ENCODE measurements at regions not wholly inside any gene's neighbourhood (a gene's known extent, or its start where the extent isn't known, plus 50 kb on each side); places are given as distances from the start of the nearest gene placed in this dataset.

- H3K4me3 ChIP-seq (ENCODE audit: low read depth in 2 of 2, low read length in 2 of 2): no peak overlapping the region
- in situ Hi-C loops (cut with HindIII; ENCODE audit: low pct_unique_long_range_greater_than_20kb, low sequenced_read_pairs): no loop called here
Observed at GRCh38 chr4:35835893-35836292, 408.4 kb downstream of the ARAP2 start.

GRCh38 chr4:35836596-35836995 lies 407.7 kb downstream of the ARAP2 start:
- TF ChIP-seq SIN3A (IDR thresholded peaks at IDR 0.05; ENCODE audit: borderline replicate concordance, insufficient read depth, low read depth, low read length): no peak
- no peak for TF ChIP-seq CTCF (IDR thresholded peaks at IDR 0.05)
- TF ChIP-seq POLR2AphosphoS5 (IDR thresholded peaks at IDR 0.05; ENCODE audit: low read depth, low read length): no peak
- no peak for TF ChIP-seq TCF7L2 (IDR thresholded peaks at IDR 0.05; ENCODE audit: low read depth, low read length)
- TF ChIP-seq, protein P1, sequence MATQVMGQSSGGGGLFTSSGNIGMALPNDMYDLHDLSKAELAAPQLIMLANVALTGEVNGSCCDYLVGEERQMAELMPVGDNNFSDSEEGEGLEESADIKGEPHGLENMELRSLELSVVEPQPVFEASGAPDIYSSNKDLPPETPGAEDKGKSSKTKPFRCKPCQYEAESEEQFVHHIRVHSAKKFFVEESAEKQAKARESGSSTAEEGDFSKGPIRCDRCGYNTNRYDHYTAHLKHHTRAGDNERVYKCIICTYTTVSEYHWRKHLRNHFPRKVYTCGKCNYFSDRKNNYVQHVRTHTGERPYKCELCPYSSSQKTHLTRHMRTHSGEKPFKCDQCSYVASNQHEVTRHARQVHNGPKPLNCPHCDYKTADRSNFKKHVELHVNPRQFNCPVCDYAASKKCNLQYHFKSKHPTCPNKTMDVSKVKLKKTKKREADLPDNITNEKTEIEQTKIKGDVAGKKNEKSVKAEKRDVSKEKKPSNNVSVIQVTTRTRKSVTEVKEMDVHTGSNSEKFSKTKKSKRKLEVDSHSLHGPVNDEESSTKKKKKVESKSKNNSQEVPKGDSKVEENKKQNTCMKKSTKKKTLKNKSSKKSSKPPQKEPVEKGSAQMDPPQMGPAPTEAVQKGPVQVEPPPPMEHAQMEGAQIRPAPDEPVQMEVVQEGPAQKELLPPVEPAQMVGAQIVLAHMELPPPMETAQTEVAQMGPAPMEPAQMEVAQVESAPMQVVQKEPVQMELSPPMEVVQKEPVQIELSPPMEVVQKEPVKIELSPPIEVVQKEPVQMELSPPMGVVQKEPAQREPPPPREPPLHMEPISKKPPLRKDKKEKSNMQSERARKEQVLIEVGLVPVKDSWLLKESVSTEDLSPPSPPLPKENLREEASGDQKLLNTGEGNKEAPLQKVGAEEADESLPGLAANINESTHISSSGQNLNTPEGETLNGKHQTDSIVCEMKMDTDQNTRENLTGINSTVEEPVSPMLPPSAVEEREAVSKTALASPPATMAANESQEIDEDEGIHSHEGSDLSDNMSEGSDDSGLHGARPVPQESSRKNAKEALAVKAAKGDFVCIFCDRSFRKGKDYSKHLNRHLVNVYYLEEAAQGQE (IDR thresholded peaks at IDR 0.05; ENCODE audit: insufficient read depth in 1 of 2, low read depth in 2 of 2, low read length in 1 of 2): no peak
- in situ Hi-C loops (cut with HindIII; ENCODE audit: low pct_unique_long_range_greater_than_20kb, low sequenced_read_pairs): no loop called here
- no TSS peak for BruUV-seq (replicated peaks)

More at GRCh38 chr4:35835893-35836292, 408.4 kb downstream of the ARAP2 start:
- intact Hi-C loops (cut with micrococcal nuclease; ENCODE audit: unreplicated experiment): no loop called here
- ChIA-PET POLR2A (no interaction called here), CTCF (no interaction called here)
- Histone ChIP-seq H3K27ac (ENCODE audit: low read length) (no peak overlapping the region), H3K27me3 (ENCODE audit: control insufficient read depth, insufficient read depth, low read length) (no peaks in the 10 kb centered on the region), H3K4me1 (ENCODE audit: control insufficient read depth, insufficient read depth, low read length) (no peaks in the 10 kb centered on the region), H3K9me3 (ENCODE audit: control insufficient read depth, insufficient read depth, low read depth, low read length) (no peaks in the 10 kb centered on the region), H3K36me3 (ENCODE audit: control insufficient read depth, insufficient read depth, low read length) (no peaks in the 10 kb centered on the region)
- no peak for TF ChIP-seq POLR2AphosphoS5 (IDR thresholded peaks at IDR 0.05; ENCODE audit: low read depth, low read length)
- no peak for TF ChIP-seq TCF7L2 (IDR thresholded peaks at IDR 0.05; ENCODE audit: low read depth, low read length)
- TF ChIP-seq SIN3A (IDR thresholded peaks at IDR 0.05; ENCODE audit: borderline replicate concordance, insufficient read depth, low read depth, low read length): no peak
- TF ChIP-seq, protein P1 (IDR thresholded peaks at IDR 0.05; ENCODE audit: insufficient read depth in 1 of 2, low read depth in 2 of 2, low read length in 1 of 2): no peak
- no peak for TF ChIP-seq CTCF (IDR thresholded peaks at IDR 0.05)
- ATAC-seq: no peak
- DNase-seq (ENCODE audit: low read depth, low spot score): no peak
- no TSS peak for BruUV-seq (replicated peaks)

More at GRCh38 chr4:35836596-35836995, 407.7 kb downstream of the ARAP2 start:
- Histone ChIP-seq H3K27me3 (ENCODE audit: control insufficient read depth, insufficient read depth, low read length) (no peaks in the 10 kb centered on the region), H3K4me3 (ENCODE audit: low read depth in 2 of 2, low read length in 2 of 2) (no peak overlapping the region), H3K27ac (ENCODE audit: low read length) (no peak overlapping the region), H3K4me1 (ENCODE audit: control insufficient read depth, insufficient read depth, low read length) (no peaks in the 10 kb centered on the region), H3K9me3 (ENCODE audit: control insufficient read depth, insufficient read depth, low read depth, low read length) (no peaks in the 10 kb centered on the region), H3K36me3 (ENCODE audit: control insufficient read depth, insufficient read depth, low read length) (no peaks in the 10 kb centered on the region)
- no peak for ATAC-seq
- ChIA-PET POLR2A (no interaction called here), CTCF (no interaction called here)
- no peak for DNase-seq (ENCODE audit: low read depth, low spot score)
- intact Hi-C loops (cut with micrococcal nuclease; ENCODE audit: unreplicated experiment): no loop called here

Measured in Panc1 (cell line).